Astrocyte (in vitro differentiated cells and primary cell): ENCODE measurements at regions not wholly inside any gene's neighbourhood (a gene's known extent, or its start where the extent isn't known, plus 50 kb on each side); places are given as distances from the start of the nearest gene placed in this dataset.

Experiments used
- DNase-seq: peaks from one replicate; pipeline ENCODE4 v3.0.0-alpha.2; 2010; ENCODE audit warnings: low read depth
- FAIRE-seq: peaks from 2 replicates; lab custom pipeline; 2011; peaks lifted over from hg19 to GRCh38; lab: Jason Lieb, UNC
- H2AFZ ChIP-seq: 2 replicates; pipeline ENCODE4 v1.6.0; 2012; ENCODE audit warnings: low read depth, low read length, inconsistent platforms
- H3K27ac ChIP-seq: 2 replicates; pipeline ENCODE4 v1.5.1; 2011; ENCODE audit warnings: low read depth, low read length, inconsistent platforms
- H3K27me3 ChIP-seq: 2 replicates; pipeline ENCODE4 v1.6.0; 2011; ENCODE audit warnings: low read length, inconsistent platforms; ENCODE audit not compliant: insufficient read depth
- H3K36me3 ChIP-seq: 2 replicates; pipeline ENCODE4 v1.5.1; 2011; ENCODE audit warnings: low read length, inconsistent platforms; ENCODE audit not compliant: insufficient read depth
- H3K4me1 ChIP-seq: 2 replicates; pipeline ENCODE4 v1.5.1; 2011; ENCODE audit warnings: low read length, inconsistent platforms; ENCODE audit not compliant: insufficient read depth
- H3K4me2 ChIP-seq: 2 replicates; pipeline ENCODE4 v1.6.0; 2012; ENCODE audit warnings: low read length, inconsistent platforms
- H3K4me3 ChIP-seq: 2 replicates; pipeline ENCODE4 v1.5.1; 2011; ENCODE audit warnings: low read depth, mild to moderate bottlenecking, low read length, inconsistent platforms; ENCODE audit not compliant: insufficient read depth
- H3K79me2 ChIP-seq: 2 replicates; pipeline ENCODE4 v1.6.0; 2012; ENCODE audit warnings: mild to moderate bottlenecking, low read length, inconsistent platforms; ENCODE audit not compliant: insufficient read depth
- H3K9ac ChIP-seq: 2 replicates; pipeline ENCODE4 v1.6.0; 2012; ENCODE audit warnings: mild to moderate bottlenecking, low read length, inconsistent platforms
- H3K9me3 ChIP-seq: 2 replicates; pipeline ENCODE4 v1.5.1; 2012; ENCODE audit warnings: low read depth, mild to moderate bottlenecking, low read length, inconsistent platforms; ENCODE audit not compliant: insufficient read depth
- H4K20me1 ChIP-seq: 2 replicates; pipeline ENCODE4 v1.6.0; 2012; ENCODE audit warnings: low read length, inconsistent platforms; ENCODE audit not compliant: insufficient read depth
- H3K27ac Mint-ChIP-seq: one replicate; pipeline ENCODE4 v1.8.0; 2021; ENCODE audit warnings: mild to moderate bottlenecking, mixed read lengths; ENCODE audit not compliant: unreplicated experiment
- H3K27me3 Mint-ChIP-seq: one replicate; pipeline ENCODE4 v1.8.0; 2021; ENCODE audit warnings: low read depth, mixed read lengths; ENCODE audit not compliant: unreplicated experiment
- H3K36me3 Mint-ChIP-seq: one replicate; pipeline ENCODE4 v1.8.0; 2021; ENCODE audit warnings: low read depth, mixed read lengths; ENCODE audit not compliant: unreplicated experiment
- H3K4me1 Mint-ChIP-seq: one replicate; pipeline ENCODE4 v1.8.0; 2021; ENCODE audit warnings: low read depth, mixed read lengths; ENCODE audit not compliant: unreplicated experiment
- H3K4me3 Mint-ChIP-seq: one replicate; pipeline ENCODE4 v1.8.0; 2021; ENCODE audit warnings: mild to moderate bottlenecking, moderate library complexity, mixed read lengths; ENCODE audit not compliant: unreplicated experiment
- H3K9me3 Mint-ChIP-seq: one replicate; pipeline ENCODE4 v1.8.0; 2021; ENCODE audit warnings: mild to moderate bottlenecking, mixed read lengths; ENCODE audit not compliant: unreplicated experiment
- CTCF ChIP-seq: IDR thresholded peaks from 2 replicates; pipeline ENCODE4 v1.5.1; 2011; ENCODE audit warnings: low read depth, mild to moderate bottlenecking, inconsistent platforms, low read length, moderate library complexity; ENCODE audit not compliant: insufficient read depth
- EZH2 ChIP-seq: IDR thresholded peaks from 2 replicates; pipeline ENCODE4 v1.6.1; 2012; ENCODE audit warnings: mild to moderate bottlenecking, low read length, inconsistent platforms; ENCODE audit not compliant: insufficient read depth

GRCh38 chr3:34106379-34106778 is 307.9 kb downstream of the PDCD6IP start:
- no peak overlapping the region for H3K27ac Mint-ChIP-seq
- Histone ChIP-seq H3K4me3 (no peak overlapping the region), H3K79me2 (no peaks in the 10 kb centered on the region), H3K4me2 (no peak overlapping the region), H2AFZ (no peak overlapping the region), H3K4me1 (no peaks in the 10 kb centered on the region), H3K9me3 (no peaks in the 10 kb centered on the region), H3K36me3 (no peaks in the 10 kb centered on the region), H3K9ac (no peak overlapping the region), H4K20me1 (no peaks in the 10 kb centered on the region), H3K27ac (no peak overlapping the region), H3K27me3 (no peaks in the 10 kb centered on the region)
- no peaks in the 10 kb centered on the region for H3K9me3 Mint-ChIP-seq
- H3K36me3 Mint-ChIP-seq: no peaks in the 10 kb centered on the region
- no peak for DNase-seq
- TF ChIP-seq CTCF (no peak), EZH2 (no peak)
- no peaks in the 10 kb centered on the region for H3K4me1 Mint-ChIP-seq
- no peak for FAIRE-seq
- H3K4me3 Mint-ChIP-seq: no peak overlapping the region
- peaks cover 8% of the 10 kb centered on the region for H3K27me3 Mint-ChIP-seq

GRCh38 chr3:34106879-34107278 is 308.4 kb downstream of the PDCD6IP start:
- Histone ChIP-seq H3K4me3 (no peak overlapping the region), H3K9me3 (no peaks in the 10 kb centered on the region), H3K4me2 (no peak overlapping the region), H4K20me1 (no peaks in the 10 kb centered on the region), H3K36me3 (no peaks in the 10 kb centered on the region), H2AFZ (no peak overlapping the region), H3K4me1 (no peaks in the 10 kb centered on the region), H3K9ac (no peak overlapping the region), H3K27ac (no peak overlapping the region), H3K27me3 (no peaks in the 10 kb centered on the region), H3K79me2 (no peaks in the 10 kb centered on the region)
- Mint-ChIP-seq H3K4me1 (no peaks in the 10 kb centered on the region), H3K9me3 (no peaks in the 10 kb centered on the region), H3K27ac (no peak overlapping the region), H3K36me3 (no peaks in the 10 kb centered on the region), H3K4me3 (no peak overlapping the region), H3K27me3 (peaks cover 8% of the 10 kb centered on the region)
- DNase-seq: no peak
- no peak for FAIRE-seq
- TF ChIP-seq EZH2: no peak
- peak; percentile 40 for TF ChIP-seq CTCF

GRCh38 chr3:34107669-34108068 is 309.2 kb downstream of the PDCD6IP start:
- Mint-ChIP-seq H3K9me3 (no peaks in the 10 kb centered on the region), H3K27ac (no peak overlapping the region), H3K4me1 (no peaks in the 10 kb centered on the region), H3K36me3 (no peaks in the 10 kb centered on the region), H3K27me3 (peaks cover 8% of the 10 kb centered on the region), H3K4me3 (no peak overlapping the region)
- Histone ChIP-seq H3K4me1 (no peaks in the 10 kb centered on the region), H3K27me3 (no peaks in the 10 kb centered on the region), H3K4me3 (no peak overlapping the region), H3K36me3 (no peaks in the 10 kb centered on the region), H2AFZ (no peak overlapping the region), H3K27ac (no peak overlapping the region), H3K9me3 (no peaks in the 10 kb centered on the region), H3K4me2 (no peak overlapping the region), H3K79me2 (no peaks in the 10 kb centered on the region), H4K20me1 (no peaks in the 10 kb centered on the region), H3K9ac (no peak overlapping the region)
- DNase-seq (no peak), FAIRE-seq (no peak)
- TF ChIP-seq EZH2 (no peak), CTCF (no peak)
